ENCODE measurements at regions not wholly inside any gene's neighbourhood (a gene's known extent, or its start where the extent isn't known, plus 50 kb on each side); places are given as distances from the start of the nearest gene placed in this dataset.

DNA sequence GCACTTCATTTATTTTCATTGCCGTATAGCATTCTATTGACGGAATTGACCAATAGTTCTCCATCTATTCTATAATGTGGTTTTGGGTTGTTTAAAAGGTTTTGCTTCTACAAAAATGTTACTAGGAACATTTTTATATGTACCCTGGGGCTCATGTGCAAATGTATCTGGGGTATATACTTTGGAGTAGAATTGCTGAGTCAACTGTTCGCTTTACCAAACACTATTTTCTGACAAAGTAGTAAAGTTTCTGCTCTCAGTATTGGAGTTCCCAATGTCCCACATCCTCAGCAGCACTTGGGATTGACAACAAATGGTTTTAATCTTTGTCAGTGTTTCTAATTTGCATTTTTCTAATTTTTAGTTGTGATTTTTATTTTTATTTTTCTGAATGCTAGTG, 602.6 kb downstream of the MCTP2 start:
- no peaks in the 10 kb centered on the region for H4K20me1 ChIP-seq (ENCODE audit: control insufficient read depth, extremely low read depth, insufficient read depth, low read length)
- FAIRE-seq (no peak), DNase-seq (ENCODE audit: low read depth, low spot score) (no peak)
- no peaks in the 10 kb centered on the region for H3K36me3 ChIP-seq (ENCODE audit: control insufficient read depth in 2 of 2, extremely low read depth in 1 of 2, insufficient read depth in 2 of 2, low read length in 2 of 2)
- dilution Hi-C loops (cut with MboI; ENCODE audit: extremely low pct_ligation_motif_present, low sequenced_read_pairs) = no loop called here
- H3K4me3 ChIP-seq (ENCODE audit: control insufficient read depth in 2 of 3, extremely low read depth in 1 of 3, insufficient read depth in 2 of 3, low read depth in 1 of 3, low read length in 3 of 3) = no peak overlapping the region
- no peaks in the 10 kb centered on the region for H3K9me1 ChIP-seq (ENCODE audit: control insufficient read depth, extremely low read depth, insufficient read depth, low read length)
- H2AFZ ChIP-seq (ENCODE audit: control insufficient read depth, low read length) = no peak overlapping the region
- H3K27ac ChIP-seq (ENCODE audit: control insufficient read depth, insufficient read depth, low read length) = no peak overlapping the region
- no peaks in the 10 kb centered on the region for H3K4me1 ChIP-seq (ENCODE audit: control insufficient read depth, extremely low read depth, insufficient read depth, low read length)
- H3K9me3 ChIP-seq (ENCODE audit: control insufficient read depth, low read depth, low read length) = no peaks in the 10 kb centered on the region
- no peak overlapping the region for H3K9ac ChIP-seq (ENCODE audit: control insufficient read depth, extremely low read depth, insufficient read depth, low read length)
- H3K4me2 ChIP-seq (ENCODE audit: control insufficient read depth, extremely low read depth, insufficient read depth, low read depth, low read length) = no peak overlapping the region
- H3K27me3 ChIP-seq (ENCODE audit: control insufficient read depth, extremely low read depth, insufficient read depth, low read length) = no peaks in the 10 kb centered on the region
- no peaks in the 10 kb centered on the region for H3K79me2 ChIP-seq (ENCODE audit: control insufficient read depth, insufficient read depth, low read length)
- no peak for TF ChIP-seq EZH2 (IDR thresholded peaks at IDR 0.05; ENCODE audit: low read length)
- TF ChIP-seq, protein P1, sequence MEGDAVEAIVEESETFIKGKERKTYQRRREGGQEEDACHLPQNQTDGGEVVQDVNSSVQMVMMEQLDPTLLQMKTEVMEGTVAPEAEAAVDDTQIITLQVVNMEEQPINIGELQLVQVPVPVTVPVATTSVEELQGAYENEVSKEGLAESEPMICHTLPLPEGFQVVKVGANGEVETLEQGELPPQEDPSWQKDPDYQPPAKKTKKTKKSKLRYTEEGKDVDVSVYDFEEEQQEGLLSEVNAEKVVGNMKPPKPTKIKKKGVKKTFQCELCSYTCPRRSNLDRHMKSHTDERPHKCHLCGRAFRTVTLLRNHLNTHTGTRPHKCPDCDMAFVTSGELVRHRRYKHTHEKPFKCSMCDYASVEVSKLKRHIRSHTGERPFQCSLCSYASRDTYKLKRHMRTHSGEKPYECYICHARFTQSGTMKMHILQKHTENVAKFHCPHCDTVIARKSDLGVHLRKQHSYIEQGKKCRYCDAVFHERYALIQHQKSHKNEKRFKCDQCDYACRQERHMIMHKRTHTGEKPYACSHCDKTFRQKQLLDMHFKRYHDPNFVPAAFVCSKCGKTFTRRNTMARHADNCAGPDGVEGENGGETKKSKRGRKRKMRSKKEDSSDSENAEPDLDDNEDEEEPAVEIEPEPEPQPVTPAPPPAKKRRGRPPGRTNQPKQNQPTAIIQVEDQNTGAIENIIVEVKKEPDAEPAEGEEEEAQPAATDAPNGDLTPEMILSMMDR (optimal IDR thresholded peaks at IDR 0.05 in 1 of 3, IDR thresholded peaks at IDR 0.05 in 1 of 3, conservative IDR thresholded peaks at IDR 0.05 in 1 of 3; ENCODE audit: extremely low read depth in 1 of 3, insufficient read depth in 2 of 3, low read length in 3 of 3) = no peak

GRCh38 chr15:94834494-94834893, 603.1 kb downstream of the MCTP2 start:
- DNase-seq (ENCODE audit: low read depth, low spot score) = no peak
- Histone ChIP-seq H3K9ac (ENCODE audit: control insufficient read depth, extremely low read depth, insufficient read depth, low read length) (no peak overlapping the region), H3K4me3 (ENCODE audit: control insufficient read depth in 2 of 3, extremely low read depth in 1 of 3, insufficient read depth in 2 of 3, low read depth in 1 of 3, low read length in 3 of 3) (no peak overlapping the region), H3K36me3 (ENCODE audit: control insufficient read depth in 2 of 2, extremely low read depth in 1 of 2, insufficient read depth in 2 of 2, low read length in 2 of 2) (no peaks in the 10 kb centered on the region), H4K20me1 (ENCODE audit: control insufficient read depth, extremely low read depth, insufficient read depth, low read length) (no peaks in the 10 kb centered on the region), H3K79me2 (ENCODE audit: control insufficient read depth, insufficient read depth, low read length) (no peaks in the 10 kb centered on the region), H3K4me2 (ENCODE audit: control insufficient read depth, extremely low read depth, insufficient read depth, low read depth, low read length) (no peak overlapping the region), H2AFZ (ENCODE audit: control insufficient read depth, low read length) (no peak overlapping the region), H3K4me1 (ENCODE audit: control insufficient read depth, extremely low read depth, insufficient read depth, low read length) (no peaks in the 10 kb centered on the region), H3K27me3 (ENCODE audit: control insufficient read depth, extremely low read depth, insufficient read depth, low read length) (no peaks in the 10 kb centered on the region), H3K27ac (ENCODE audit: control insufficient read depth, insufficient read depth, low read length) (no peak overlapping the region), H3K9me1 (ENCODE audit: control insufficient read depth, extremely low read depth, insufficient read depth, low read length) (no peaks in the 10 kb centered on the region), H3K9me3 (ENCODE audit: control insufficient read depth, low read depth, low read length) (no peaks in the 10 kb centered on the region)
- TF ChIP-seq, protein P1 (optimal IDR thresholded peaks at IDR 0.05 in 1 of 3, IDR thresholded peaks at IDR 0.05 in 1 of 3, conservative IDR thresholded peaks at IDR 0.05 in 1 of 3; ENCODE audit: extremely low read depth in 1 of 3, insufficient read depth in 2 of 3, low read length in 3 of 3) = no peak
- TF ChIP-seq EZH2 (IDR thresholded peaks at IDR 0.05; ENCODE audit: low read length) = no peak
- dilution Hi-C loops (cut with MboI; ENCODE audit: extremely low pct_ligation_motif_present, low sequenced_read_pairs) = no loop called here
- no peak for FAIRE-seq

Measured in keratinocyte (primary cell).